ENCODE measurements at regions not wholly inside any gene's neighbourhood (a gene's known extent, or its start where the extent isn't known, plus 50 kb on each side); places are given as distances from the start of the nearest gene placed in this dataset.

- H3K27ac Mint-ChIP-seq (ENCODE audit: unreplicated experiment), result no peak overlapping the region
- no peaks in the 10 kb centered on the region for H3K4me1 Mint-ChIP-seq
- H3K9me3 Mint-ChIP-seq, result peaks cover 19% of the 10 kb centered on the region
- no peaks in the 10 kb centered on the region for H3K27me3 Mint-ChIP-seq (ENCODE audit: low read depth)
- H3K36me3 Mint-ChIP-seq (ENCODE audit: low read depth), result peaks cover 15% of the 10 kb centered on the region
- TF ChIP-seq CTCF (conservative IDR thresholded peaks at IDR 0.05), result no peak
- H3K4me3 Mint-ChIP-seq, result no peak overlapping the region
- no peak for DNase-seq (ENCODE audit: low read depth, low spot score)
Measured at GRCh38 chr15:25493823-25494526, 55.2 kb upstream of the UBE3A start.

GRCh38 chr15:25492315-25492714 is 53.5 kb upstream of the UBE3A start:
- H3K36me3 Mint-ChIP-seq (ENCODE audit: low read depth), result peaks cover 16% of the 10 kb centered on the region
- DNase-seq (ENCODE audit: low read depth, low spot score), result no peak
- no peak overlapping the region for H3K4me3 Mint-ChIP-seq
- no peaks in the 10 kb centered on the region for H3K27me3 Mint-ChIP-seq (ENCODE audit: low read depth)
- H3K4me1 Mint-ChIP-seq, result no peaks in the 10 kb centered on the region
- no peak for TF ChIP-seq CTCF (conservative IDR thresholded peaks at IDR 0.05)
- no peak overlapping the region for H3K27ac Mint-ChIP-seq (ENCODE audit: unreplicated experiment)
- peaks cover 20% of the 10 kb centered on the region for H3K9me3 Mint-ChIP-seq
